ENCODE measurements at regions not wholly inside any gene's neighbourhood (a gene's known extent, or its start where the extent isn't known, plus 50 kb on each side); places are given as distances from the start of the nearest gene placed in this dataset.
"Not testable (repeated sequence)": the region's sequence is repeated elsewhere in the genome, so short reads cannot be mapped to it uniquely, and the experiment has no call there.

- no peak for DNase-seq
These were observed 158.8 kb upstream of the GADL1 start for GRCh38 chr3:31053299-31053698.

GRCh38 chr3:31054032-31054431 is 159.6 kb upstream of the GADL1 start:
- DNase-seq, result no peak

- DNase-seq, result no peak
These were observed 161.3 kb upstream of the GADL1 start for GRCh38 chr3:31055757-31056156.

GRCh38 chr3:31057891-31058290 is 163.4 kb upstream of the GADL1 start:
- no peak for DNase-seq

GRCh38 chr3:31064021-31064420 is 169.6 kb upstream of the GADL1 start:
- DNase-seq, result no peak

- DNase-seq, result no peak
These were observed 171.3 kb upstream of the GADL1 start for GRCh38 chr3:31065765-31066164.

- DNase-seq, result no peak
These were observed 172.5 kb upstream of the GADL1 start for GRCh38 chr3:31067004-31067403.

- DNase-seq, result no peak
These were observed 181.0 kb upstream of the GADL1 start for GRCh38 chr3:31075471-31075870.

GRCh38 chr3:31075876-31076275 is 181.4 kb upstream of the GADL1 start:
- DNase-seq, result no peak

- peak in 1 of 2 experiments; percentile 41 for DNase-seq
These were observed 182.7 kb upstream of the GADL1 start for GRCh38 chr3:31077021-31077601.

GRCh38 chr3:31077826-31078225 is 183.4 kb upstream of the GADL1 start:
- no peak for DNase-seq

GRCh38 chr3:31079689-31080088 is 185.2 kb upstream of the GADL1 start:
- DNase-seq, result no peak

- DNase-seq, result no peak
These were observed 186.7 kb upstream of the GADL1 start for GRCh38 chr3:31081018-31081662.

GRCh38 chr3:31086148-31086547 is 191.7 kb upstream of the GADL1 start:
- no peak for DNase-seq

GRCh38 chr3:31086698-31087097 is 192.2 kb upstream of the GADL1 start:
- no peak for DNase-seq

GRCh38 chr3:31091748-31092147 is 197.3 kb upstream of the GADL1 start:
- no peak for DNase-seq

GRCh38 chr3:31092748-31093589 is 198.5 kb upstream of the GADL1 start:
- DNase-seq, result no peak

- DNase-seq, result no peak
These were observed 199.1 kb upstream of the GADL1 start for GRCh38 chr3:31093606-31094005.

- no peak for DNase-seq
These were observed 199.6 kb upstream of the GADL1 start for GRCh38 chr3:31094048-31094447.

GRCh38 chr3:31095255-31095654 is 200.8 kb upstream of the GADL1 start:
- DNase-seq, result no peak

- no peak for DNase-seq
These were observed 202.4 kb upstream of the GADL1 start for GRCh38 chr3:31096661-31097395.

GRCh38 chr3:31100519-31100918 is 206.1 kb upstream of the GADL1 start:
- no peak for DNase-seq

- not testable (repeated sequence) for DNase-seq
These were observed 206.8 kb upstream of the GADL1 start for GRCh38 chr3:31101285-31101684.

Measured in stimulated activated CD4-positive, alpha-beta T cell treated with anti-CD3 and anti-CD28 coated beads, Interleukin-4, amount 100 ng/mL, for 4 hours (primary cell).